Testis (tissue), 2 donors: ENCODE measurements at regions not wholly inside any gene's neighbourhood (a gene's known extent, or its start where the extent isn't known, plus 50 kb on each side); places are given as distances from the start of the nearest gene placed in this dataset.

ENCODE experiments used
- POLR2A ChIP-seq: fragments of 450-650 bp; IDR thresholded peaks from one replicate; pipeline ENCODE4 v1.6.1; 2017; ENCODE audit warnings: antibody characterized with exemption, mild to moderate bottlenecking, moderate library complexity
- TF ChIP-seq, protein P1 (sequence below), 3 experiments: fragments of 450-650 bp in 2 of 3; fragments of 200-600 bp in 1 of 3; sonication (generic) in 1 of 3; IDR thresholded peaks; one replicate each; pipeline ENCODE4 v1.5.1; 2016 to 2019; ENCODE audit warnings: antibody characterized with exemption in 3 of 3, mild to moderate bottlenecking in 2 of 3, moderate library complexity in 1 of 3

DNA sequence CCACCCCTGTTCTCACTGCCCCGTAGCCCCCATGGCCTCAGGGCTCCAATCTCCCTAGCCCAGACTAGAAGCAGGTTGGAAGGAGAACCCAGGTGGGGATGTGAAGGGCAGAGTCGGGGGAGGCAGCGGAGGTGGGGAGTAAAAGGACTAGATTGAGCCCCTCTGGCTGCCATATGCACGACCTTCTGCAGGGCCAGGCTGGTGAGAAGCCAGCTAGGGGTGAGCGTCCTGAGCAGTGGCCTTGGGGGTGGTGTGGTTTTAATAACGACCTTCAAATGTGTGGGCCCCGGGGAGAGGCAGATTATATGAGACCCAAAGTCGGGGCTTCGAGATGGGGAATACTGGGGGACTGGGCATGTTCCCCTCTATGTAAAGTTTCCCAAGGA is 139.5 kb downstream of the C9orf50 start:
- TF ChIP-seq, protein P1, sequence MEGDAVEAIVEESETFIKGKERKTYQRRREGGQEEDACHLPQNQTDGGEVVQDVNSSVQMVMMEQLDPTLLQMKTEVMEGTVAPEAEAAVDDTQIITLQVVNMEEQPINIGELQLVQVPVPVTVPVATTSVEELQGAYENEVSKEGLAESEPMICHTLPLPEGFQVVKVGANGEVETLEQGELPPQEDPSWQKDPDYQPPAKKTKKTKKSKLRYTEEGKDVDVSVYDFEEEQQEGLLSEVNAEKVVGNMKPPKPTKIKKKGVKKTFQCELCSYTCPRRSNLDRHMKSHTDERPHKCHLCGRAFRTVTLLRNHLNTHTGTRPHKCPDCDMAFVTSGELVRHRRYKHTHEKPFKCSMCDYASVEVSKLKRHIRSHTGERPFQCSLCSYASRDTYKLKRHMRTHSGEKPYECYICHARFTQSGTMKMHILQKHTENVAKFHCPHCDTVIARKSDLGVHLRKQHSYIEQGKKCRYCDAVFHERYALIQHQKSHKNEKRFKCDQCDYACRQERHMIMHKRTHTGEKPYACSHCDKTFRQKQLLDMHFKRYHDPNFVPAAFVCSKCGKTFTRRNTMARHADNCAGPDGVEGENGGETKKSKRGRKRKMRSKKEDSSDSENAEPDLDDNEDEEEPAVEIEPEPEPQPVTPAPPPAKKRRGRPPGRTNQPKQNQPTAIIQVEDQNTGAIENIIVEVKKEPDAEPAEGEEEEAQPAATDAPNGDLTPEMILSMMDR (IDR thresholded peaks at IDR 0.05), result no peak
- TF ChIP-seq POLR2A, result no peak
